Endothelial cell of hepatic sinusoid (primary cell): ENCODE measurements at regions not wholly inside any gene's neighbourhood (a gene's known extent, or its start where the extent isn't known, plus 50 kb on each side); places are given as distances from the start of the nearest gene placed in this dataset.

ENCODE experiments used
- in situ Hi-C: cut with HindIII; loops from 2 replicates; pipeline ENCODE4 v1.10.0; 2017; ENCODE audit warnings: low sequenced_read_pairs

- in situ Hi-C loops: no loop called here
Observed at GRCh38 chr6:15957655-15958169, 171.2 kb upstream of the MYLIP start.

- in situ Hi-C loops: no loop called here
Observed at GRCh38 chr6:15956205-15957106, 172.4 kb upstream of the MYLIP start.

GRCh38 chr6:15955484-15955883 lies 173.4 kb upstream of the MYLIP start:
- in situ Hi-C loops: no loop called here

- in situ Hi-C loops: no loop called here
Observed at GRCh38 chr6:15953152-15953880, 175.6 kb upstream of the MYLIP start.

- in situ Hi-C loops: no loop called here
Observed at GRCh38 chr6:15952231-15953151, 176.4 kb upstream of the MYLIP start.

- in situ Hi-C loops: no loop called here
Observed at GRCh38 chr6:15950962-15951569, 177.8 kb upstream of the MYLIP start.

- in situ Hi-C loops: loop anchor here (5.0 kb wide), 1 partner anchor 83 kb away; no protein-coding TSS in a partner anchor
Observed at GRCh38 chr6:15949982-15950381, 178.9 kb upstream of the MYLIP start.

GRCh38 chr6:15948930-15949900 lies 179.7 kb upstream of the MYLIP start:
- in situ Hi-C loops: loop anchor here (5.0 kb wide), 1 partner anchor 82 kb away; no protein-coding TSS in a partner anchor

GRCh38 chr6:15947923-15948322 lies 181.0 kb upstream of the MYLIP start:
- in situ Hi-C loops: loop anchor here (5.0 kb wide), 1 partner anchor 81 kb away; no protein-coding TSS in a partner anchor

GRCh38 chr6:15947436-15947835 lies 181.4 kb upstream of the MYLIP start:
- in situ Hi-C loops: loop anchor here (5.0 kb wide), 1 partner anchor 80 kb away; no protein-coding TSS in a partner anchor

- in situ Hi-C loops: loop anchor here (5.0 kb wide), 1 partner anchor 80 kb away; no protein-coding TSS in a partner anchor
Observed at GRCh38 chr6:15946701-15947385, 182.0 kb upstream of the MYLIP start.

- in situ Hi-C loops: loop anchor here (5.0 kb wide), 1 partner anchor 78 kb away; no protein-coding TSS in a partner anchor
Observed at GRCh38 chr6:15945593-15946159, 183.2 kb upstream of the MYLIP start.

GRCh38 chr6:15943423-15943822 lies 185.5 kb upstream of the MYLIP start:
- in situ Hi-C loops: no loop called here

GRCh38 chr6:15941168-15941567 lies 187.7 kb upstream of the MYLIP start:
- in situ Hi-C loops: no loop called here

- in situ Hi-C loops: no loop called here
Observed at GRCh38 chr6:15938107-15938506, 190.8 kb upstream of the MYLIP start.

GRCh38 chr6:15937602-15938001 lies 191.3 kb upstream of the MYLIP start:
- in situ Hi-C loops: no loop called here

GRCh38 chr6:15936503-15936902 lies 192.4 kb upstream of the MYLIP start:
- in situ Hi-C loops: no loop called here

GRCh38 chr6:15935661-15936060 lies 193.2 kb upstream of the MYLIP start:
- in situ Hi-C loops: no loop called here
